ENCODE measurements at regions not wholly inside any gene's neighbourhood (a gene's known extent, or its start where the extent isn't known, plus 50 kb on each side); places are given as distances from the start of the nearest gene placed in this dataset.

DNA sequence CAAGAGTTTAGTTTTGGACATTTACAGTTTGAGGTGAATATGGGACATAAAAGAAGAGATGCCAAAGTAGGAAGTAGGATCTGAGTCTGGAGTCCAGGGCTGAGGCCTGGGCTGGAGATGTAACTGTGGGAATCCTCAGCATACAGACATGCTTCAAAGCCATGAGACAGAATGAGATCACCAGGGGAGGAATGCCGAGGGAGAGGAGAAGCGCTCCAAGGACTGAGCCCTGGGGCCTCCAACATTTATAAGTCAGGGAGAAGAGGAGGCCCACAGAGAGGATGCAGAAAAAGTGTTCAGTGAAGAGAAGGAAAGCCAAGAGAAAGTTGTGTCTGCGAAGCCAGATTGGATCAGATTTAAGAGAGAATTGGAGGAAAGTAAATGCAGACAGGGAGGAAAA is 277.5 kb upstream of the MYOCD start:
- no peak for DNase-seq

DNA sequence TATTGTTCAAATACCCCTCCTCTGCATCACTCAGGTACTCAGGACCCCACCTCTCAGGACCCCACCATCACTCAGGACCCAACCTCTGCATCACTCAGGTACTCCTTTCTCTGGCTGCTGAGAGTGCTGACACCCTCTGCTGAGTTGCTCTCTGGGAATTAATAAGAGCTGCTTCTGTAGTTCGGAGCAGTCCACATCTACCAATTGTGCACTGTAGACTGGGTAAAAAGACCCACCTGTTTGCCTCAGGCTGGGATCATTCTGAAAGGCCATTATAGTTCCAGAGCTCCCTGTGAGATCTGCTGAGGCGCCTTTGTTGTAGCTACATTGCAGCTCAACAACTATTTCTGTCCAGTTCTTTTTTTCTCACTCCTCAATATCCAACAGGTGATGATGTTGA is 276.3 kb upstream of the MYOCD start:
- no peak for DNase-seq

- no peak for DNase-seq
Measured at GRCh38 chr17:12390631-12391030, 275.1 kb upstream of the MYOCD start.

GRCh38 chr17:12391468-12391867 is 274.2 kb upstream of the MYOCD start:
- no peak for DNase-seq

GRCh38 chr17:12395733-12396354 is 269.8 kb upstream of the MYOCD start:
- no peak for DNase-seq

GRCh38 chr17:12398441-12399051 is 267.1 kb upstream of the MYOCD start:
- no peak for DNase-seq

DNA sequence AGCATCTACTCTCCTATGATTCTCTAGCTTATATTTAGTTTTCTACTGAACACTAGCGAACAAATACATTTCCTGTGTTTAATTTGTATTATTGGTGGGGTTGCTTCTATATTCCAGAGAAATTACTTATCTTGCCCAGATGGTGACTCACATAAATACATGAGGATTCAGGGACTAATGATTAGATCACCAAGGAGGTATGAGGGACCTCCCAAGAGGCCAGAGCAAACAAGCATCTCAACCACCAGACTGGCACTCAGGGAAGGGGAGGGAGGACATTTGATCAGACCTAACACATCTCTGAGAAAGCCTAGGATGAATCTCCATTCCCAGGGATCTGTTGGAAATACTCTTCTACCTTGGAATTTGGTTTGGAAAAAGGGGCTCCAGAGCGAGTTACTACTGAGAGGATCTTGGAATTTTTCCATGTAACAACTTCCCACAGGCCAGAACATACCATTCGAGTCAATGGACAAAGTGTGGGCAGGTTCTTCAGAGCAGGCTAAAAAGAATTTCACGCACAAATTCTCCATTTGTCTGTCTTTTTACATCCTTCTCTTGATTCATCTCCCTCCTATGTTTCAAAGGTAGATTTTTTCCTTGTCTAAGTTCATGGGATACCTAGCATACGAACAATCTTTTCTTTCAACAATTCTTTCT is 262.6 kb upstream of the MYOCD start:
- no peak for DNase-seq

- no peak for DNase-seq
Measured at GRCh38 chr17:12403881-12404398, 261.8 kb upstream of the MYOCD start.

GRCh38 chr17:12406623-12407215 is 259.0 kb upstream of the MYOCD start:
- DNase-seq: no peak

- DNase-seq: no peak
Measured at GRCh38 chr17:12407495-12408252, 258.0 kb upstream of the MYOCD start.

DNA sequence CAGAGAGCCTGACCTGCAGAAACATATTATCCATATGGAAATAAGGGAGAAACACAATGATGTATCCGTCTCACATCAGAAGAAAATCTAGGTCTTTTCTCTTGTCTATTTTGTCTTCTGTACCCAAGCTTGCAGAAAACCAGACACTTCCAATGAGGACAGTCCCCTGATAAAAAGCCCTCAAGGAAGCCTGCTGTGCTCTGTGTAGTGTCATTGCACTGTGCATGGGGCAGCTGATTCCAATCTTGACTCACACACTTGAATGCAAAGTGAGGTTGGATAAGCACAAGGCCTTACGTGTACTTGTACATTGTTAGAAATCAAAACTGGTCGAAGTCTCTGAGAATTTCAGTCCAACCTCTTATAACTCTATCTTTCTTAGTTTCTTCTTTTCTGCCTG is 256.6 kb upstream of the MYOCD start:
- no peak for DNase-seq

- no peak for DNase-seq
Measured at GRCh38 chr17:12410717-12411116, 255.0 kb upstream of the MYOCD start.

- no peak for DNase-seq
Measured at GRCh38 chr17:12415031-12415430, 250.7 kb upstream of the MYOCD start.

- DNase-seq: no peak
Measured at GRCh38 chr17:12421077-12421476, 244.6 kb upstream of the MYOCD start.

GRCh38 chr17:12421646-12422306 is 243.9 kb upstream of the MYOCD start:
- no peak for DNase-seq

DNA sequence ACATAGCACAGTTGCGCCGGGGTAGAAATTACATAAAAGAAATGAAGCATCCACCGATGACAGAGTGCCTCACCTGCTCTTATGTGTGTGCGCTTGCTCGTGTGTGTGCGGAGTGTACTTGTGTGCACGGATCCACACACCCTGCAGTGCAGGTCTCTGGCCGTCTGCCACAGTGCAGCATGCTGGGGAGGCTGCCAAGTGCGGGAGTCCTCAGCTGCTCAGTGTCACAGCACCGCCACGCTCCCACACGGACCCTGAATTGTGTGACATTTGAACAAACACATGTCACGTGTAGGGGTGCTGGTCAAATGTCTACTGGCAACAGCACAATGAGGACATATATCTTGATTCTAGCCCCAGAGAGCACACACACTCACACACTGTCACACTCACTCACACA is 243.0 kb upstream of the MYOCD start:
- no peak for DNase-seq

GRCh38 chr17:12423337-12423736 is 242.4 kb upstream of the MYOCD start:
- DNase-seq: no peak

- DNase-seq: no peak
Measured at GRCh38 chr17:12429116-12429515, 236.6 kb upstream of the MYOCD start.

DNA sequence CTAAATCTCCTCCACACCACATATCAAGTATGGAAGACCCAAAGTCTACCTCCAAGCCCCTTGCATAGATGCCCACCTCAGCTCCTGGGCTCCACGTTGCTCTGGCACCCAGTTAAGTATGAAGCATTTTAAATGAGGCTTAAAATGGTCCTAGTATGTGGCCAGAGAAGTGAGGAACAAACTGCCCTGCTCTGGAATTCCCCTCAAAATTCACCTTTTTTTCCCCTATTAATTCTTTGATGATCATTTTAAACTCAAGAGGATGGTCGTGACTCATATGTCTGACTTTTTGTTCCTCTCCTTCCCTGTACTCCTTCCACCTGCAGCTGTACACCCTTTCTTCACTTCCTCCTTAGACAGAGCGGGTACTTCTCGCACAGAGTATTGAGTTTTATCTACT is 234.5 kb upstream of the MYOCD start:
- no peak for DNase-seq

DNA sequence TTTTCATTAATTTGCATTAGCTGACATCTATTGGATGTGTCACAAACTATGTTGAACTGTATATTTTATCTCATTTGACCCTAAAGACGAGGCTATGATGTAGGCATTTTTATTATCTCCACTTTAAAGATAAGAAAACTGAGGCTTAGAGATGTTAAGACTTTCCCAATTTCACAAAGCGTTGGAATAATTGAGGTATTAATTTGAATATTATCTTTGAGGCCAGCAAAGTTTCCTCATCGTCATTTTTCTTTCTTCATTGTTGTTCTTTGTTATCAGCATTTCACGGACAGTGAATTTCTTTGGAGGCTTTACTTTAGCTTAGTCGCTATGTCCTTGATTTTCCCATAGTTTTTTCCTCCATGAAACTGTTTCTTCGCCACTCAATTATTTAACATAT is 227.5 kb upstream of the MYOCD start:
- no peak for DNase-seq

GRCh38 chr17:12438813-12439586 is 226.7 kb upstream of the MYOCD start:
- no peak for DNase-seq

DNA sequence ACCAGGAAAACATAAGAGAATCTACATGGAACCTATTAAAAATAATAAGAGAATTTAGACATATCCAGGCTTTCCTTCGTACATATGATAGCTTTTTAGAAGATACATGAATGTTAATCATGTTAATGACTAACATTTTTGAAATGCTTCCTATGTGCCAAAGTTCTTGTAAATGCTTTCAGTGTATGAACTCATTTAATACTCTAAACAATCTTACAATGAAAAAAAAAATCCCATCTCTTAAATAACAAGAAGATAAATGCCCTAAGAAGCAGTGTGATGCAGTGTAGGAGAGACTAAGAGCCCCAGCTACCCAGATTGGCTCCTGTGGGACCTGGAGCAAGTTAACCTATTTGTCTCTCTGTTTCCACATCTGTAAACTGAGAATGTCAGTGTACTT is 220.4 kb upstream of the MYOCD start:
- no peak for DNase-seq
